Dedifferentiated amniotic fluid mesenchymal stem cell (primary cell): ENCODE measurements at regions not wholly inside any gene's neighbourhood (a gene's known extent, or its start where the extent isn't known, plus 50 kb on each side); places are given as distances from the start of the nearest gene placed in this dataset.
"Not testable (repeated sequence)": the region's sequence is repeated elsewhere in the genome, so short reads cannot be mapped to it uniquely, and the experiment has no call there.

ENCODE experiments used
- DNase-seq: peaks from one replicate; pipeline ENCODE4 v3.0.0-alpha.2; 2016; ENCODE audit errors: extremely low spot score

DNA sequence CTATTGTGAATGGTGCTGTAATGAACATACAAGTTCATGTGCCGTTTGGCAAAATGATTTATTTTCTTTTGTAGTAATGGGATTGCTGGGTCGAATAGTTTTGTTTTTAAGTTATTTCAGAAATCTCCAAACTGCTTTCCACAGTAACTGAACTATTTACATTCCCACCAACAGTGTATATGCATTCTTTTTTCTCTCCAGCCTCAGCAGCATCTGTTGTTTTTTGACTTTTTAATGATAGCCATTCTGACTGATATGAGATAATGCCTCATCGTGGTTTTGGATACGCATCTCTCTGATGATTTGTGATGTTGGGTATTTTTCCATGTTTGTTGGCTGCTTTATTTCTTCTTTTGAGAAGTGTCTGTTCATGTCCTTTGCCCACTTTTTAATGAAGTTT, 246.3 kb upstream of the ADGRL3 start:
- DNase-seq: no peak

DNA sequence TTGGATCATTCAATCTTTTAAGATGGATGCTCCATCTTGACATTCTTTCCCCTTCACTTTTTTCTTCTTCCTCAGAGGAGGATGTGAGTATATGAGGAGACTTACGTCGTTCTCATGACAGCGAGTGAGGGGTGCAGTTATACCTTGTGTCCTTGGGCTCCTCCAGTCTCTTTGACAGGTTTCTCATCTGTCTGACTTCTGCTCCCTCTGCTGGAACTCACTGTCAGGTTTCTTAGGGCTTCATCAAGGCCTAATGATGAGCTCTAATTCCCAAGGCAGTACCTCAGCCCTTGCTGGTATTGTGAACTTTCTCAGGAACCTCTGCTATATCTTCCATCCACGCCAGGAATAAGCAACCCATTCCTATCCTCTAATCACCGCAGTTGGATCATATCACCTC, 237.8 kb upstream of the ADGRL3 start:
- DNase-seq: no peak

DNA sequence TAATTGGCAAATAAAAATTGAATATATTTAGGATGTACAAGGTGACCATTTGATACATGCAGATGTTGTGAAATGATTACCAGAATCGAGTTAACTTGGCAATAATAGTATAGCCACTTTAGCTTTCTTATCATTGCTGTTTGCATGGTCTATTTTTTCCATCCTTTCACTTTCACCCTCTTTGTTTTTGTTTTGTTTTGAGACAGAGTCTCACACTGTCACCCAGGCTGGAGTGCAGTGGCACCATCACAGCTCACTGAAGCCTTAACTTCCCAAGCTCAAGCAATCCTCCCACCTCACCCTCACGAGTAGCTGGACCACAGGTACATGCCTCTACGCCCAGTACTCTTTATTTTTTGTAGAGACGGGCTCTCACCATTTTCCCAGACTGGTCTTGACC, 218.6 kb upstream of the ADGRL3 start:
- no peak for DNase-seq

DNA sequence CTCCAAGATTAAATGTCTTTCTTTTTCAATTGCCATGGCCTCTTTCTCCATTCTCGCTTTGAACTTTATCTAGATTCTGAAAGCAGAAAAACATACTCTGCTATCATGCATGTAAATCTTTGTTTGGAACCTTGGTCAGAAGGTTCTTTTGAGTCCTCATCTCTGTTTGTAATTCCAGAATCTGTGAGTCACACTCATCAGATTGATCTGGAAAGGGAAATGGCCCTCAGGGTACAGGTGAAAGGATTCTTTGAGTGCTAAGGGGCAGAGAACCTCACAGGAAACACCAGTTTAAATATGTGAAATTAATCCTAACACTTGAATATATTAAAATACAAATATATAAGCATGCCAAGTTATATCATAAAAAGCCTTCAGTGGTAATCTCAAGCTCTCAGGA, 211.0 kb upstream of the ADGRL3 start:
- DNase-seq: no peak

DNA sequence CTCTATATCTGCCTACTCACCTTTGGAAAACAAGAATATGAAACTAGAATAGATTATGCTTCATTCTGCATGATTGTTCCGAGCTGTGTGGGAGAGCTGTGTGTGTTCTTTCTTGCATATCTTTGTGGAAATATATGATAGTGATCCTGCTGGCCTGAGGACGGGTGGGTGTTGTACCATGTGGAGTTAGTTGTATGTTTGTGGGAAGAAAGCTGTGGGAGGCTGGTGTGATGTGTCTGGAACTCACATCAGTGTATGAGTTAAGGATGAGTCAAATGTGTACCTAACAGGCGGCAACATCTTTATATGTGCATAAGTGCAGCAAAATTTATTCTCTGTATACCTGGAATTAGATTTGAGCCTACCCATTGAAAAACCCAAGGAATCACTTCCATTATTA, 208.1 kb upstream of the ADGRL3 start:
- peak; percentile 13 for DNase-seq

DNA sequence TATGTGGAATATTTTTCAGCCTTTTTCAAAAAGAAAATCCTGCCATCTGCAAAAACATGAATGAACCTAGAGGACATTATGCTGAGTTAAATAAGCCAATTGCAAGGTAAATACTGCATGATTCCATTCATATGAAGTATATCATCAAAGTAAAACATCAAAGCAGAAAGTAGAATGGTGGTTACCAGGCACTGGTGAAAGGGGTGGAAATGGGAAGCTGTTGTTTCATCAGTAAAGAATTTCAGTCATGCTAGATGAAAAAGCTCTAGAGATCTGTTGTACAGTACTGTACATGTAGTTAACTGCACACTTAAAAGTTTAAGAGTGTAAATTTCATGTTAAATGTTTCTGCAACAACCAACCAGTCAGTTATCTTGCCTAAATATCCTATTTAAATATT, 196.8 kb upstream of the ADGRL3 start:
- DNase-seq: no peak

DNA sequence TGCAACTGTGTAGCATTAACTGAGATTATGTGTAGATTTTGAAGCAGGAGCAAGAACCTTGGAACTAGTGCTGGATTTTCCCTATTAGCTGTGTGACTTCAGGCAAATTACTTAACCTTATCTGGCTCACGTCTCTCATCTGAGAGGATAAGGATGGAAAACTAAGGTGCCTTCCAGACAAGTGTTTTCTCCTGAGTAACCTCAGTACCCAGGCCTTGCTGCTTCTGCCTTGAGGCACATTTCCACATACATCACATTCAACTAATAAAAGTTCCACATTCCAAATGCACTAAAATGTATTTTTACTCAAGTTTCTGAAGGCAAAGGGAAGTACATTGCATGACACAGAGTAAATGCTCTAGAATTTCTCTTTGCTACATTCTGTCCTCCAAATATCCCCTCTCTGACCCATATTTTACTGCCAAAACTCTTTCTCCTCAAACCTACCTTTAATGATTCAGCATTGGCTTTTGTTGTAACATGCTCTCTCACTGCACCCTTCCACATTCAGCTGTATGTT, 195.4 kb upstream of the ADGRL3 start:
- DNase-seq: peak; percentile 14

DNA sequence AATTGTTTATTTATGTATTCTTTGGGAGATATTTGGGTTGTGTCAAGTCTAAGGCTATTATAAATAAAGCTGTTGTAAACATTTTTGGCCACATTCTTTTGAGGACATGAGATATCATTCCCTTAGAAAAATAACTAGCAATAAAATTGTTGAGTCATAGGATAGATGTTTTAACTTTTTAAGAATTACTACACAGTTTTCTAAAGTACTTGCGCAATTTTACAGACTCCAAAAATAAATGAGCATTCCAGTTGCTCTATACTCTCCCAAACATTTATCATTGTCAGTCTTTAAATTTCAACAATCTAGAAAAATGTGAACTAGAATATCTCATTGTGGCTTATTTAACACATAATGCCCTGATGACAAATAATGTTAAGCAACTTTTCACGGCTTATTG, 189.1 kb upstream of the ADGRL3 start:
- no peak for DNase-seq

DNA sequence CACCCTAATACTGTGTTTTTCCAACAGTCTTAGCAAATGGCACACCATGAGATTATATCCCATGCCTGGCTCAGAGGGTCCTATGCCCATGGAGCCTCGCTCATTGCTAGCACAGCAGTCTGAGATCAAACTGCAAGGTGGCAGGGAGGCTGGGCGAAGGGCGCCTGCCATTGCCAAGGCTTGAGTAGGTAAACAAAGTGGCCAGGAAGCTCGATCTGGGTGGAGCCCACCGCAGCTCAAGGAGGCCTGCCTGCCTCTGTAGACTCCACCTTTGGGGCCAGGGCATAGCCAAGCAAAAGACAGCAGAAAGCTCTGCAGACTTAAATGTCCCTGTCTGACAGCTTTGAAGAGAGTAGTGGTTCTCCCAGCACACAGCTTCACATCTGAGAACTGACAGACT, 188.2 kb upstream of the ADGRL3 start:
- DNase-seq: not testable (repeated sequence)

DNA sequence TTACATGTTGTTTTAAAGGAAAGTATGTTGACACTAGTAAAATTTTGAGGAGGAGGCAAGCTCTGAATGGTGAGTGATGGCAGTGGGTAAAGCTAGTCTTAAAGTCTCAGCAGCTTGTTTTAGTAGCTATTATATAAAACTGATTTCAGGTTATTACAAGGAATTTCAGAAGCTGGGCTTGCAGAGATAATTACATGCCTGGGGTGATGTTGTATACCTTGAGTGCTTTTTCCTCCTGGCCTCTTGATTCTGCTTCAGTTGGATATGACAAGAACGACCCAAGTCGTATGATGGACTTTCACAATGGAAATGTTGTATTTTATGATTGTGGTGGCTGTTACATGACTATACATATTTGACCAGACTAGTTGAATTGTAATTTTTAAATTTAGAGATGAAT, 175.5 kb upstream of the ADGRL3 start:
- DNase-seq: no peak

DNA sequence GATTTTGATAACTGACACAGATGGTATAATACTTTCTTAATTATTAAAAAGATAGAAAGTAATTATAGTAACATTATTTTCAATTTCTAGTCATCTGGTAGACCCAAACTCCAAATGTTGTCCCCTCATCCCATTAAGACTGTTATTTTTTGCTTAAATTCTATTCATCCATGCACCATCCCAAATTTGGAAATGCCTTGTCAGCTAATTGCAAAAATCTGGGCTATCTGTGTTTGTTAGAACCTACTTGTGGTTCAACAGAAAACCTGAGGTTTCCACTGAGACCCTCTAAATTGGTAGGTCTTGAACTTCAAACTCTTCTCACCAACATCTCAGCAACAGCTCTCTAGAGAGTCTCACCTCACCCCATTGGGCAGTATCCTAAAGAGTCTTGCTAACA, 172.2 kb upstream of the ADGRL3 start:
- no peak for DNase-seq

DNA sequence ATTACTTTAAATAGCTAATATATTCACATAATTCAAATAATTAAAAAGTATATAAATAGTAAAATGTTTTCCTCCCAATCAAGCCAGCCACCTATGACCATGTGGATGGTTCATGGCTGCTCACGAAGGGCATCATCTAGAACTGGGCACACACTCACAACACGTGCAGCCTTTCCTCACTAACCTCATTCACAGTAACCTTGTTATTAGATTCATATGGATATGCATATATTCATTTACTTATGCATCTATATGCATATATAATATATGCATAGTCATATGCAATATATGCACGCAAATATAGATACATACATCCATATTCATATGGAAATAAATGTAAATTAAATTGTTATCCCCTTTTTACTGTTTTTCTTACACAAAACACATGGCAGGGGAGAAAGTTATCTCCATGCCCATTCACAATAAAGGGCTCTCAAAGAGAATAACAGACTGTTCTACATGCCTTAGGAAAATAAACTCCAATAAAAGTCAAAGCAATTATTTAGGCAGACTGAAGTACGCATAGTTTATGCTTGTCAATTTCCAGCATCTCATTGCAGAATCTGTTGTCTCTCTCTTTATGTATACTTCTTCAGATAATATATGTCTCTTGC, 163.9 kb upstream of the ADGRL3 start:
- DNase-seq: no peak

DNA sequence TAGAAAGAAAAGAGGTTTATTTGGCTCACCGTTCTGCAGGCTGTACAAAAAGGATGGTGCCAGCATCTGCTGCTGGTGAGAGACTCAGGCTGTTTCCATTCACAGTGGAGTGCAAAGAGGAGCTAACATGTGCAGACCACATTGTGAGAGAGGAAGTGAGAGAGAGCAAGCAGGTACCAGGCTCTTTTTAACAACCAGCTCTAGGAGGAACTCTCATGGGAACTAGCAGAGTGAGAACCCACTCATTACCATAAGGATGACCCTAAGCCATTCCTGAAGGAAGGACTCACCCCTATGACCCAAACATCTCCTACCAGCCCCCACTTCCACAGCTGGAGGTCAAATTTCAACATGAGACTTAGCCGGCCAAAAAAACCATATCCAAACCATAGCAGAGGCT, 158.6 kb upstream of the ADGRL3 start:
- no peak for DNase-seq

DNA sequence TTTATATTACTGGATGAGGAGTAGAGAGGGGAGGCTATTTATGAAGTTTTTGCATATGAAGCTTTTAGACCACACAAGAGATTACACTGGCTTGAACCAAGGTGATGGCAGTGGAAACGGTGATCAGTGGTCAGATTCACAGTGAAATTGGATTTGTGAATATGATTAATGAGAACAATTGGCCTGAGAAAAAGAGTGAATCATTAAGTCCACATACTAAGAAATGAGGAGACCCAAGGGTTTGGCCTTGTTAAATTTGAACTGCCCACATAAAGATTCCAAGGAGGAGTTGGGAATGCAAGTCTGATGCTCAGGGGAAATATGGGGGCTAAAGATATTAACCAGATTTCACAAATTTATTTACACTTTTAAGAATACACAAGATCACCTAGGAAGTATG, 155.3 kb upstream of the ADGRL3 start:
- no peak for DNase-seq

DNA sequence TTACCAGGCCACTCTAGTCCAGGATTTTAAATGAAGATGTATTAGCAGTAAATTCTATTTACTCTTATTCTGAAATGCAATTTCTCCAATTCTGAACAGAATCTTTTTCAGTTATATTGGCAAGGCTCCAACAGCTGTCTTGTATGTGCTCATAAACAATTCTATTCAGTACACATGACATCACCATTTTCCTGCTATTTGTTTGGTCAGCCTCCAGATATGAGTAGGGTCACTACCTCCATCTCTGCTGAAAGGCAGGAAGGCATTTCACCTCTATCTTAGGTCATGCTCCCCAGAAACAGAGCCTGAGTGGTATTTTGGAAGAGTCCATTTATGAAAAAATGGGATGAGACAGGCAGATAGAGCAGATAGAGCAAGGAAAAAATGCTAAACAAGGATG, 151.1 kb upstream of the ADGRL3 start:
- DNase-seq: no peak

DNA sequence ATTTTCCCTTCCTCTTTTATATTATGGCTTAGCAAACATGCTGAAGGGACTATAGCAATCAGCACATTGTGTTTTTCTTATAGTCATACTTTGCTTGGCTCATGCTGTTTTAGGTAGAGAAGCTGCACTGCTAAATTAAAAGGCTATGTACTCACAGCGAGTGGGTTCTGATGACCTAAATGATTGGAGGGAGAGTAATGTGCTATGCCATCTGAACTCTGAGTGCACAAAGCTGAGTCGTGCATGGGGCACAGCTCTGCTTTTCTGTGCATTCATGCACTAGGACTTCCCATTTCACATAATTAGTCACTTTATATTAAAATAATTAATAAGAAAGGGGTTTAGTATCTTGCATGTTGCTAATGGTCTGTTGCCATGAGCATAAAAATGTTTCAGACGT, 132.7 kb upstream of the ADGRL3 start:
- DNase-seq: no peak

DNA sequence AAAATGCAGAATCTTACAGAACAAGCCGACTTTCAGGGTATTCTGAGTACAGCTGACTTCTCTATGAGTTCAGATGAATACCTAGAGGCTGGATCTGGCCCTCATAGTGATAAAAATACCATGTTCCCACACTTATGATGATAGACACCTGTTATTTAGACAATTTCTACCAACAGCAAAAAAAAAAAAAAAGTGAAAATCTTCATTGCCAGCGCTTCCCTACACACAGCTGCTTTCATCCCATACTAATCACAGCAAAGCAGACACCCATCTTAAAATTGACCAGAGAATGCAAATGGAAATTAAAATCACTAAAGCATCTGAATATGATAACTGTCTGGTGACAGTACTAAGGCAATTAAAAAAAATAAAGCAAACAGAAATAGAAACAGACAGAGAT, 132.1 kb upstream of the ADGRL3 start:
- no peak for DNase-seq

DNA sequence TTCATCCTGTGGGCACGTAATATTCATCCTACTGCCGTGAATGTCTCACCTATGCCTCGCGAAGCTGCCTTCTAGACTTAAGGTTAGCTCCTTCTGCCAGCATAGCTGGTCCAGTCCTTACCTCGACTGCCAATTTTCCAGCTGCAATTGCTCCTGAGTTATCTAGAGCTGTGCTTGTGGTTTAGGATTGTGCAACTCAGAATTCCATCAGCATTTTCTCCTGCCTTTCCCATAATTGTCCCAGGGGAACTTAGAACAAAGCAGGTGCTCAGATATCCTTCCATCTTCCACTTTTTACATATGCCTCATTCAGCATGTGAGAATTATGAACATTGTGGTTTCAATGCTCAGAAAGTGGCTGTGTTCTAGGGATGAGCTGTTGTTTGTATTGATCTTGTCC, 131.4 kb upstream of the ADGRL3 start:
- DNase-seq: peak; percentile 22

DNA sequence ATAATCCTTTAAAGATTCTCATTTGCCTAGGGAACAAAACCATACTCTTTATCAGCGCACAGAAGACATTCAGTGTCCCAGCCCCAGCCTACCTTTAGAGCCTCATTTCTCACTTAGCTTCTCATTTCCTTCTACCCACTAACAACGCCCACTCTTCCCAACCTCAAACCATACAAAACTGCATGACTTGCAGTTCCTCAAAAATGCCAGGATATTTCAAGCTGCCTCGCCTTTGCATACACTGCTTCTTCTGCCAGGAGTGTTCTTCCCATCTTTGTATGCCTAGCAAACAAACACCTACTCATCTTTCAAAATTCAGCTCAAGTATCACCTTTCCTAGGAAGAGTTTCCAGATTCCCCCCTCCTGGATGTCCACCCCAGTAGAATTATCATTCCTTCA, 129.9 kb upstream of the ADGRL3 start:
- DNase-seq: no peak

DNA sequence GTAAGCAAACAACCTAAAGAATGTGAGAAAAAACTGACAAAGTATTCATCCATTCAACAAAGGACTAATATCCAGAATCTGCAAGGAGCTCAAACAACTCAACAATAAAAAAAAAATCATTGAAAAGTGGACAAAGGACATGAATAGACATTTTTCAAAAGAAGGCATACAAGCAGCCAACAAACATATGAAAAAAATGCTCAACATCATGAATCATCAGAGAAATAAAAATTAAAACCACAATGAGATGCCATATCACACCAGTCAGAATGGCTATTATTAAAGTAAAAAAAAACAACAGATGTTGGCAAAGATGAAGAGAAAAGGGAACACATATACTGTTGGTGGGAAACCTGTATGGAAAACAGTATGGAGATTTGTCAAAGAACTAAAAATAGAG, 120.7 kb upstream of the ADGRL3 start:
- DNase-seq: no peak

DNA sequence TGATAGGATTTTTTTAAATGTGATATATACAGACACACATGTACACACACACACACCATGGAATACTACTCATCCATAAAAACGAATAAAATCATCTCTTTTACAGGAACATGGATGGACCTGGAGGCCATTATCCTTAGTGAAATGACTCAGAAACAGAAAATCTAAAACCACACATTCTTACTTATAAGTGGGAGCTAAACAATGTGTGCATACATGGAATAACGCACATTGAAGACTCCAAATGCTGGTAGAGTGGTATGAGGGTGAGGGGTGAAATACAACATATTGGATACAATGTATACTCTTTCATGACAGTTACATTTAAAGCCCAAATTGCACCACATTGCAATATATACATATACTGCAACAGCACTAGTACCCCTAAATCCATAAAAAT, 120.2 kb upstream of the ADGRL3 start:
- no peak for DNase-seq

DNA sequence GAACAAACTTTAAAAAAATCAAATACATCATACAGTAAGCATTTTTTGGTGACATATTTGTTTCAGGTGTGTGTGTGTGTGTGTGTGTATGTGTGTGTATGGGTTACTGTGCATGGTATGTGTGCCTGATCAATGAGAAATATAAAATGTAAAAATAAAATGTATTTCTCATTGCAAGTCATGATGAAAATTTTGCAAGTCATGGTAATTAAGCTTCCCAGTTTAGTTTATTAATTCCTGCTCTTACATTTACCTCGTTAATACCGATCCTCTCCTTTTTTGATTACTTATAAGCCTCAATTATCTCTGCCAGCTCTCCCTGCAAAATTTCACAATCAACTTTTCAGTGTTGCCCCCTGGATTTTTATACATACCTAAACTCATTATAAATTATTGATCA, 114.6 kb upstream of the ADGRL3 start:
- DNase-seq: no peak

DNA sequence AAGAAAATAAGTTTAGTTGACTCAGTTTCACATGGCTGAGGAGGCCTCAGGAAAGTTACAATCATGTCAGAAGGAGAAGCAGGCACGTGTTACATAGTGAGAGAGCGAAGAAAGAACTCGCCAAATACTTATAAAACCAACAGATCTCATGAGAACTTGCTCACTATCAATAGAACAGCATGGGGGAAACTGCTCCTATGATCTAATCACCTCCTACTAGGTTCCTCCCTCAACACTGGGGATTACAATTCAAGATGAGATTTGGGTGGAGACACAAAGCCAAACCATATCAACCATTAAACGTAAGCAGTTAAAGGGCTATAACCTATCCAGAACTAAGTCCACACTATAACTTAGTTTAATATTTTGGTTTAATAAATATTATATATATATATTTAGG, 113.8 kb upstream of the ADGRL3 start:
- no peak for DNase-seq

DNA sequence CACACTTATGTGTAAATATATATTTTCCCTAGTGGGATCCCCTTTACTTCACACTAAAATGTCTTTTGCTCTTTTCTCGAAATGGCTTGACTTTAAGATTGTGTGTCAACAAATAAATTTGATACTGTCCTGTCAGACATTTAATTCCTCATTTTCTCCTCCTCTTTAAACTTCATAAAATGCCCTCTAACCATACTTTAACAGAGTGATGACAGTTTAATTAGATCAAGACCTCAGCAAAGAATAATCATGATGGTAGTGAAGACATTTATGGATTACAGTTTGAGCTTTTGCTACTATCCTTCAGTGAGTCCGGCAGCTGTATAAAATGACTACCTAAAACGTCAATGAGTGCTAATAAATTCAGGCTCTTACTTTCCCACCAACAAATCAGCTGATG, 113.1 kb upstream of the ADGRL3 start:
- DNase-seq: no peak
